NCI-H82 treated with DMSO at 0.1 percent for 48 hours (cell line): ENCODE measurements at regions not wholly inside any gene's neighbourhood (a gene's known extent, or its start where the extent isn't known, plus 50 kb on each side); places are given as distances from the start of the nearest gene placed in this dataset.

ENCODE experiments used
- DNase-seq: peaks from one replicate; lab custom pipeline; 2025; ENCODE audit not compliant: unreplicated experiment; lab: John Stamatoyannopoulos, UW

DNA sequence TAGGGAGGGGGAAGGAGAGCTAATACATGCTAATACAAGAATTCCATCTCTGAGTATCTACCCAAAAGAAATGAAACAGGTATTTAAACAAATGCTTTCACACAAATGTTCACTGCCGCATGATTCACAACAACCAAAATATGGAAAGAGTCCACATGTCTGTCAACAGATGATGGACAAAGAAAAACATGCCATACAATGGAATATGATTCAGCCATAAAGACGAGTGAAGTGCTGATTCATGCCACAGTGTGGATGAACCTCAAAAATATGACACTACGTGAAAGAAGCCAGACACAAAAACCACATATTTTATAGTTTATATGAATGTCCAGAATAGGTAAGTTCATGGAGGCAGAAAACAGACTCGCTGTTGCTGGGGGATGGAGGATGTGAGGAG, 321.4 kb downstream of the FOXL1 start:
- DNase-seq = no peak

DNA sequence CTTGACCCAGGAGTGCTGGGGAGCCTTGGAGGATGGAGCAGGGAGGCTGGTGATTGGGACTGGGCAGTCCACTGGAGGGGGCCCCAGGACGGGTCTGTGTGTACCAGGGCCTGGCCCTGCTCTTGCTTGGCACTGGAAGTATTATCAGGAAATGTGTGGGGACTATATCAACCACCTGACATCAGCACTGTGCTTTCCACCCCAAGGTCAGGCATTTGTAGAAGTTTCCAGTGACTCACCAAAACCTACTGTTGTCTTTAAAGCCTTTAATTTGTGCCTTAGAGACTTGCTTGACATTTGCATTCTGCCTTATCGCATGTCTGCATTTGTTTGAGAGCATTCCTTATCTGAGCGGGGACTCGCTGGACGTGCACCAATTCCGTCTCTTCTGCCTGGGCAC, 323.1 kb downstream of the FOXL1 start:
- no peak for DNase-seq

DNA sequence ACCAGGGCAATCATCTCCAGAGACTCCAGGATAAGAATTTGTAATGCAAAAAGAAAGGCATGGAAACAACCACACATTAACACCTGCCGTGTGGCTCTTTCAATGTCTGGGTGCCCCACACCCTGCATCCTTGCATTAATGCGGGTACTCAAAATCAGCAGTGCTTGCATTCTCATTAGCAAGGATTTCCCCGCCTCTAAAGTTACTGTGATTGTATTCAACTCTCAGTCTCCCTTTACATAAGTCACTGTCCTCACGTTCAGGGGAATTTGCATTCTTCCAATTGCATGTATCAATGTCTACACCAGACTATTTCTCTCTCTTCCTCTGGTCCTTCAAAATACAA, 324.3 kb downstream of the FOXL1 start:
- no peak for DNase-seq

DNA sequence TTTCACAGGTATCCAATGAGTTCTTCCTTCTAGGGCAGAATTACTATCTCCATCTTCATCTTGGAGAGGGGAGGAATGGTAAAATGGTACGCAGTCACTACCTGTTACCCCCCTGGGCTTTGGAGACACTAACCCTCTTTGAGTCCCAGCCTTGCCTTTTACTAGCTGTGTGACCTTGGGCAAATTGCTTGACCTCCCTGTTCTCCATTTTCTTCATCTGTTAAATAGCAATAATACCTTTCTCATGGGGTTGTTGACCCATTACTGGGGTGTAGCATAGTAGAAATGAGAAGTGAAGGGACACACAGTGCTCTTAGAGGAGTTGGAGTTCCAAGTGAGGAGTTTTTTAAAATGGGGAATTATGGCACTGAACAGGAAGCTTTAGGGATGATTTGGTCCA, 324.7 kb downstream of the FOXL1 start:
- no peak for DNase-seq

DNA sequence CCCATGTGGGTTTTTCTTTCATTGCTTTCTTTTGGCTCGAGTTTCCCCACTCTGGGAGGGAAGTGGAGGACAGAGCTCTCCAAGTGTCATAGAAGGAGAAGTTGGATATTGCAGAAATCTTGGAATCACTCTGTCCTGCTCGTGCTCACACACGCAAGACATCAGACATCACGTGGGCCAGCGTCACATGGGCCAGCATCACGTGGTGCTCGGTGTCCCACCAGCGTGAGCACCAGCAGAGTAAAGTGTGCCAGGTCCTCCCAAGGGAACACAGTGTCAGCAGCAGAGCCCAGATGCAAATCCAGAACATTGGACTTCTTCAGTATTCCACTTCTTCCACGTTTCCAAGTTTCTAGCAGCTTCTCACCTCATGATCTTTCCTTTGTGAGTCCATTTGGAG, 327.0 kb downstream of the FOXL1 start:
- no peak for DNase-seq

DNA sequence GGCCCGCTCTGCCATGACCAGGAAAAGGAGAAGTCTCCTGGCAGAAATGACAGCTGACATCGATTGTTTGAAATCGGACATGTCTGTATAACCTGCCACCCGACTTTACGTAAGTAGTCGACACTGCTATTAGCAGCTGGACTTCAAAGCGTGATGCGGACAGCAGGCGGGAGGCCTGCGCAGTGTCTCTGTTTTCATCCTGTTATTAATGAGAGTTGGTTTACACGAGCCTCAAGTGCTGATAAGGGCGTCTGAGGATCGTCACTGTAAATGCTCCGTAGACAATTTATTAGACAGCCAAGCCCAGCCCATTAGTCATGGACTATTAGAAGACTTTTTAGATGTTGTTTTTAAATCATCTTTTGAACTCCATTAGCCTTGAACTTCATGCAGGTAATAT, 328.3 kb downstream of the FOXL1 start:
- DNase-seq = no peak

DNA sequence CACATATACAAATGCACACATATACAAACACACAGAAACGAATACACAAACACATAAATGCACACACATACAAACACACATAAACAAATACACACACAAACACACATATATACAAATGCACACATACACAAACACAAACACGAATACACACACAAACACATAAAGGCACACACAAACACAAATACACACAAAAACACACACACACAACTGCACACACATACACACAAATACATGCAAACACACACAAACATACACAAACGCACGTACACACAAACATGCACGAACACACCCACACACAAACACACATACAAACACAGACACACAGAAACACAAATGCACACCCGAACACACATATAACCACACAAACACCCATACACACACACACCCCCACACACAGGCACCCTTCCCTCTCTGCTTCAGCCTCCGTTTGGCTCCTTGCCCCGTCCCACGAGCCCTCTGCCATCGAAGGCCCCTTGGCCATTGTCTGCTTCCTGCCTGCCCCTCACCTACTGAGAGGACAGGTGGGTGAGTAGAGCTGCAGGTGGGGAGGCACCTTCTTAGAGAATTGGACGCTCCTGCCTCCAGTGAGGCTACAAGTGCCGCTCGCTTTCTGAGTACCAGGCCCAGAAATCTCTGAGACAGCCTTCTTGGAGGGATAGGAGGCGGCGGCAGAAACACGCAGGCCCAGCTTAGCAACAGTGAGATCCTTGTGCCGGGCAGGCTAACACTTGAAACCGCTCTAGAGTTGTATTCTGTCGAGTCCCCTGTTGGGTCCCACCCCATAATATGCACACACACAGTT, 331.2 kb downstream of the FOXL1 start:
- DNase-seq = no peak

DNA sequence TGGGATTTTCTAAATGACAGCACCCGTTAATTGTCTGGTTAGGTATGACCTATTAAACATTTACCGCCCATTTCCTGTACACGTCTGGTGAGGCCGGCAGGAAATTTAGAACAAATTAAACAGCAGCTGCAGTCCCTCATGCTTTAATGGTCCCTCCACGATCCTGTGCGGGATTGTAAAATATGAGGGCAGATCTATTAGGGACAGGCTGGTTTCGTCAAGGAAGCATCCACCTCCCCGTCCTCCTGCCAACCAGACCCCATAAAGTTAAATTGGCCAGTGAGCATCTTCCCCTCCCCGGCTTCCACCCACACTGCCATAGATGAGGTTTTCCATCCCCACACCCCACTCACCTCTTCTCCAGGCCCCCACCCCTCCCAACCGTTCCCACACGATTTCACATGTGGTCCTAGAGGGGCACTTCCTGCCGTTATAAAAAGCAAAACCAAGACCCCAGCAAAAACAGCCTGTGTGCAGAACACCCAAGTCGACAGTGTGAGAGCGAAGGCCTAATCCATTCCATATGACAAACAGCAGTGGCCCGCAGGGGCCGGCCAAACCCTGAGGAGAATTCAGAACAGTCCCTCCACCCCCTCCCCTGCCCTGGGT, 331.9 kb downstream of the FOXL1 start:
- no peak for DNase-seq

DNA sequence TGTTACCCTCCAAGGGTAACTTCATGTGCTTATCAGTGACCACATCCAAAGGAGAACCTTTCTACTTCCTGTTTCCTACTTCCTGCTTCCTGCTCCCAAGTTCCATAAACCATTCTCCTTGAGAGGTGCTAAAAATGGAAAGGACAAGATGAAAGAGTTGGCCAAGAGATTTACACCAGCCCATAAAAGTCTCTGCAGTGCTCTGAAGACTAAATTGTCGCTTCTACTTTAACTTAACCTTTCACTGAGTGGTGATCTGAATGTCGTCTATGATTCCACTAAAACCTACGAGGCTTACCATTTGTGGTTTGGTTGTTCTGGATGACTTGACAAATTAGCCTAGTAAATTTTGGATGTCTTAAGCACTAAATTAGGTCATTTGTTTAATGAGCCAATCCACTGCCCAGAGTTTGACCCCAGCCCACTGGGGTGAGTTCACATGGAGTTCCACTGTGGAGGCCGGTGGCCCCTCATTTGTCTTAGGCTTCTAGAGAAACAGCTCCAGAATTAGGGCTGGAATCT, 333.1 kb downstream of the FOXL1 start:
- no peak for DNase-seq

DNA sequence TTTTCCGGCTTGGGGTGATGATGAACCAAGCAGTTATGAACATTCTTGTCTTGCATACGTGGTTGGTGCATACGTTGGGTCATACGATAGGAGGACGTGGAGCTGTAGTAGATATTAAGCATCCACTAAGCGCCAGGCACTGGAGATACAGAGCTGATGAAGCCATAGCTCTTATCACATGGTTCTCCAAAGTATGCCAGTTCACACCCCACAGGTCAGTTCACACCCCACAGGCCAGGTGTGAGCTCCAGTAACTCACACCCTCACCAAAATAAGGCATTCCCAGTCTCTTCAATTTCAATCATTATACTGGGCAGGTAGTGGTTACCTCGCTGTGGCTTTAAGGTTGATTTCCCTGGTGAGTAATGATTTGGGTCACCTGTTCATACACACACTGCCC, 335.5 kb downstream of the FOXL1 start:
- DNase-seq = no peak

DNA sequence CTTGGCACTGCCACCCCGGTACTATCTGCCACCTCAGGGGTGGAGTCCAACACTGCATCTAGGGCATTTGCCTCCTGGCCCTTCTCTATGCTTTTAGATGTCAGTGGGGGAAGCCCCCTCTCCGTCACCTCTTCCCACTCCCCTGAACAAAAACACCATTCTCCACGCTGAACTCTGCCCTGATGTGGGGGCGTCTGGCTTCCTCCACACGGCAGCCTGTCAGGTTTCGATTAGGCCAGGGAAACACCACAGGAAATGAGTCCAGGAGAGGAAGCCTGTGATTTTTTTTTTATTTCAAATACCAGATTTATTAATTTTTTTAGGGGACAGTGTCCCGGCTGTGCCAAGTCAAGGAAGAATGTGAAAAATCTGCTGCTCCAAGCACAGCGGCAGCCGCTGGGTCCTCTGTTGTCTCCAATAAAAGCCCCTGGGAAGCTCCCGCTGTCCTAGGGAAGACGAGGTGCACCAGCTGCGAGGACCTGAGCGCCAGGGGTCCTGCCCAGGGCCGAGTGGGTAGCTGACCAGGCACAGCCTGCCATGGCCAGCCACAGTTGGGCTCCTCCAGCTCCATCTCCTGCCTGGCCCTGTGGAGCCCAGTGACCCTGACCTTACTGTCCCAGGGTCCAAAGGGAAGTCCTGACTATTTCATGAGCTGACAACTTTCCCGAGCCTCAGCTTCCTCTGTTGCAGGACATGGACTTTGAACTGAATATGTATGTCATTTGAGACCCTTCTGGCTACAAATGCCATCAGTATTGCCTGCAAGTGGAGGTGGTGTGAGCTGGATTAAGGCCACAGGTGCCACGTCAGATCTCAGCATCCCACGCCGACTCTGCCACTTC, 336.7 kb downstream of the FOXL1 start:
- DNase-seq = no peak

DNA sequence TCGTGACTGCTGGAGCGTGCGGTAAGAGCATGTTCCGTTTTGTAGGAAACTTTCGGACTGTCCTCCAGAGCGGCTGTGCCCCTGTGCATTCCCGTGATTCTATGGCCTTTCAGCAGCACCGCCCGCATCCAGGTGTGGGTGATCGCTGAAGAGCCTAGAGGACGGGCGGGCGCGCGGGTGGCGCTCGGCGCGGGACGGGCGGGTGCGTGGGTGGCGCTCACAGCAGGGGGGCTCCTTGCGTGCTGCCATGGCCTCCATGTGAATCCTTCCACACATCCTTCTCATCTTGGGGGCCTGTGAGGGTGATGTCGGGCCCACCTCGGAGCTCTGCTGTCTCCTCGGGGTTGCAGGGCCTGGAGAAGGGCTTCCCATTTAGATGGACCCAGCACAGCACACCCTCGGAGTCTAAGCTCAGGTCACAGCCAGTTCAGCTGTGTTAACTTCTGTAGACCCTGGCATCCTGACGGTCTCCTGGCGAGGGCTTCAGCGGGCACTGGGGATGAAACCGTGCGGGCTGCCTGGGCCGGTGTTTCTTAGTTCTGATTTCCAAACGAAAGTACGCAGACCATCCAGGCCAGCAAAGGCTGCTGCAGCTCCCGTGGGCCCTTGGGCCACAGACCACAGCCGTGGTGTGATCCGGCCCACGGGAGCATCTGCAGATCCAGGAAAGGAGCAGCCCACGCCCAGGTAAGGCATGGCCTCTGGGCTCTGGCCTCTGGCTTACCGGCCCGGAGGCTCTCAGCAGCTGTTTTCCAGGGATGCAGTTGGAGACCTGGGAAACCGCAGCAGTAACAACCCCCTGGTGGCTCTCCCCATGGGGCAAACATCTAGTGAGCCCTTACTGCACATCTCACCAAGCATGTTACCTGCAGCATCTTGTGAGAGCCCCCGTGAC, 339.4 kb downstream of the FOXL1 start:
- no peak for DNase-seq

DNA sequence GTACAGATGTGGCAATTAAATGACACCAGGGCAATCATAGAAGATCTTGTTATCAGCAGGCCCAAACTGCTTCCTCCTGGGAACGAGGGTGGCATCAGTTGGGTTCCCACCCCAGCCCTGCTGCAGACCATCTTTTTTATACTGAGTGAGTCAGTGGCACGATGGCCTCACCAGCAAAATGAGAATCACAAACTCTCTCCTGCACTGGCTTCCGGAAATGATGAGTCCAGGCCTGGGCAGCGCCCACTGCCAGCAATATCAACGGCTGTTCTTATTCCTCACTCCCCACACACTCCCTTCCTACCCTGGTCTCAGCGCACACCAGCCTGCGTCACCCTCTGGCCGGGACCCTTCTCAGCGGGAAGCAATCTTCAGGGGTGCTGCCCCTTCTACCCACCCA, 340.3 kb downstream of the FOXL1 start:
- DNase-seq = no peak

DNA sequence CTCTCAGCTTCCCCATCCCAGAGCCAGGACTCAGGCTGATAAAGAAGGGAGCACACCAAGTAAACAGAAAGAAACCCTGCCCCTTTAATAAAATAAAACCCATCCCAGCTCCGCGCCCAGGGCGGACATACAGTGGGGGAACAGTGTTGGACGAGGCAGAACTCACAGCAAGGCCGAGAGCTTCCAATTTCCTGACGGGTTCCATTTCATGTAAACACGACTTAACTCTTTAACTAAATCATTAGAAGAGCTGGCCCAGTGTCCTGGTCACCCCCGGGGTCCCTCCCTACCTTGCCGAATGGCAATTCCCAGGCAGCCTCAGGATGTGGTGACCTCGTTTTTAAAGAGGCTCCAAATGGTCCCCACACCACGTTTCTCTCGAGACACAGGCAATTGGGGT, 340.7 kb downstream of the FOXL1 start:
- DNase-seq = no peak

DNA sequence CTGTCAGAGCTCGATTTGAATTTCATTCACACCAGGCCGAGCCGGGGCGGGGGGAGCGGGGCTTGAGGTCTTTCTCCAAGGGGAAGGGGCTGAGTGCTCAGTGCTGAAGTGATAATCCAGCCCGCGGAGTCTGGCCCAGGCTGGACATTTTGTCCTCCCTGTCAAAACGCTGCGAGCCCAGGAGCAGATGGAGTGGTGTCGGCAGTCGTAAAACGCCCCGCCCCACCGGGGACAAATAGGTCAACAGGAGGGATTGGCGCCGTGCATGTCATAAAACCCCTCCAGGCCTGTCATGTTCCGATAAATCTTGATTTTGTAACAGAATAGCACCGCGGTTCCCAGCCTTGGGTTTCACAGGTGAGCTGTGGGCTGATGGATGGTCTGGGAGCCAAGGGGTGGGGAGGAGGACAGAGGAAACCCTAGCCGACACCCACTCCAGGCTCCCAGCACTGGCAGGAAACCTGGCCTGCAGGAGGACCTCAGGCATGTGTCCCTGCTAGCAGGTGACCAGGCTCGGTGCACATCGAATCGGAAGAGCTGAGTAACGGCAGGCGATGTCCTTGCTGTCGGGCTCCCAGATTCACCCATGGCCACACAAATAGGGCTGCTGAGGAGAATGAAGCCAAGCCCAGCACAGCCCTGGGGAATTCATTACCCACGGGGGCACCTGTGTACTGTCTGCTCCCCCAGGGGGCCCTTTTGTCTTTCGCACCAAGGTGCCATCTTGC, 341.4 kb downstream of the FOXL1 start:
- no peak for DNase-seq

DNA sequence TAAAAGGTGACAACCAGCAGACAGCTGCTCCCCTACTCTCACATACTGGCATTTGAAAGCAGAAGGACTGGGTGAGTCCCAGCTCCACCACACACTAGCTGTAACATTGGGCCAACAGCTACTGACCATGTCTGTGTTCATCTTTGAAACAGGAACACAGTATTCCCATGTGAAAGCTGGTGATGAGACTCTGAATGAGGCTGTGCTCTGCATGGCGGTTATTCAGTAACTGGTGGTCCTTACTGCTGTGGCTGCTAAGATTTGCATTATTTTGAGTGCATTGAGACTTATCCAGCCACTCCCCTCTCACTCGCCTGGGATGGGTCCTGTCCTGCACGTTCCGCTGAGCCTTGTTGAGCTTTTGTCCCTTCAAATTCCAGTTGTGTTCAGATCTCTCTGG, 342.9 kb downstream of the FOXL1 start:
- DNase-seq = no peak

DNA sequence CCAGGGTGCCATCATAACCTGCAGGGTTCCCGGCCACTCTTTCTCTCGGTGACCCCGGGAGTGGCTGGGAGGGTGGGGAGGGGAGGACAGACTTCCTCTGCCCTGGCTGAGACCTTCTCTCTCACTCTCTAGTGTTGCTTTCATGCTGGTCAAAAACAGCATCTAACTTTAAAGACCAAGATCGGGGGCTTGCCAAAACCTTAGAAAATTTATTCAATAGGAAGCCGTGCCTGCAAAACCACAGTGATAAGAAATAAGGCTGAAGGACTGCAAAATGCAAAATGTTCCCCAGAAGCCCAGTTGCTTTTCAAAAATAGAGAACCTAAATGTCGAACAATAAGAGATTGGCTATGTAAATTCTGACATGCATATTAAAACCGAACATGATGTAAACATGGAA, 344.0 kb downstream of the FOXL1 start:
- no peak for DNase-seq

DNA sequence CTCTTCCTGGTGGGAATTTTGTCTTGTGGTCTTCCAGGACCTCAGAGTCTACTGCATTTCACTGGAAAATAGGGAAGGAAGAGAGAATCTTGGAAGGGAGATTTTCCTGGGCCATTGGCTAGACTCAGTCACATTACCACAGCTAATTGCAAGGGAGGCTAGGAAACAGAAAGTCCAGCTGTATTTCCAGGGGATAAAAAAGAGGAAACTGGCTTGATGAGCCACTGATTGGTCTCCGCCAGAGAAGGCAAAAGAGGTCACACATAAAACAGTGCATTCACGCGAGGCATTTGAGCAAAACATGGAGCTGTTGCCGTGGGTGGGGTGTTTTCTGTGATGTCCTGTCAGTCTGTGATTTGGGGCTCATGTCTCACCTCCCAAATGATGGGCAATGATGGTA, 345.3 kb downstream of the FOXL1 start:
- DNase-seq = no peak

DNA sequence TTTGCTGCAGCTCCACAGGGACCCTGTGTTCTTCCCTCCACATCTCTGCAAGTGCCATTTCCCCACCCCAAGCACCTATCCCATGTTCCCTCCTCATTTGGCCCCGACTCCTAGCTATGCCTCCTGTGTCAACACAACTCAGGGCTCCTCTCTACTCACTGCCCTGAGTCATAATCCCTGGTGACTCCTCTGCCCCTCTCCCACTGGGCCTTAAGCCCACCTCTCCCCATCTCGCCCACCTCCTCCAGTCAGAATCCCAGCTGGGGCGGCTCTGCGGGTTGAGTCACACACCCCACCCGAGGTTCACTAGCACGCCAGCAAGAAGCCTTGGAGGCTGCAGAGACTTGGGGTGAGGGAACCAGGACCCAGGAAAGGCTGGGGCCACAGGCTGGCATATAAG, 346.2 kb downstream of the FOXL1 start:
- no peak for DNase-seq

DNA sequence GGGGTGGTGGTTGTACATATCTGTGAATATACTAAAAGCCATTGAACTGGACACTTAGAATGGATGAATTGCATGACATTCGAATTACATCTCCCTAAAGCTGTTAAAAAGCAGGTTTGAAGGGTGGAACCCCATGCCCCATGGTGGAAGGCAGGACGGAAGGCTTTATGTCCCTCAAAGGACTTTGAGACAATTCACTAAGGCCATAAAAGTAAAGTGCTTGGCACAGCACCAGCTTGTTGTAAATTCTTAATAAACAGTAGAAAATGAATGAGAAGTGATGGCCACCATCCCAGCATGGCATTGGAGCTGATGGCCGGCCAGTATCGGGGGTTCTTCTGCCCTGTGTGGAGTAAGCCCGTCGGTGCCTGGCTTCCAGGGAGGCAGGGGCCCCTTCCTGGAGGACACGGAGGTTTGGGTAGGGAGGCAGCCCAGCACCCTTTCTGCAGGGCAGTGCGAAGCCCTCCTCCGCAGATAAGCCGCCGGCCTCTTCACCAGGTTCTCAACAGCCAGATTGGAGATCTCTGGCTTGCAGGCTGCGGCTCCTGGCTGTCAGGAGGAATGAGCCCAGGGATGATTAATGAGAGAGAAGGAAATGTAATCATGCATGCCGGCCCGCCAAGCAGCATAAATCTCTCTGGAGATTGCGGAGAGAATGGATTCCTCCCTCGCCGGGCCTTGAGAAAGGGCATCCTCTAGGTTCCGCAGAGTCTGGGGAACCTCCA, 346.9 kb downstream of the FOXL1 start:
- no peak for DNase-seq
